GM21390 (cell line): ENCODE measurements at regions not wholly inside any gene's neighbourhood (a gene's known extent, or its start where the extent isn't known, plus 50 kb on each side); places are given as distances from the start of the nearest gene placed in this dataset.

Source experiments
- ATAC-seq: cut with Tn5 transposase; IDR thresholded peaks from one replicate; pipeline ENCODE4 v1.9.1; 2021; ENCODE audit not compliant: unreplicated experiment

DNA sequence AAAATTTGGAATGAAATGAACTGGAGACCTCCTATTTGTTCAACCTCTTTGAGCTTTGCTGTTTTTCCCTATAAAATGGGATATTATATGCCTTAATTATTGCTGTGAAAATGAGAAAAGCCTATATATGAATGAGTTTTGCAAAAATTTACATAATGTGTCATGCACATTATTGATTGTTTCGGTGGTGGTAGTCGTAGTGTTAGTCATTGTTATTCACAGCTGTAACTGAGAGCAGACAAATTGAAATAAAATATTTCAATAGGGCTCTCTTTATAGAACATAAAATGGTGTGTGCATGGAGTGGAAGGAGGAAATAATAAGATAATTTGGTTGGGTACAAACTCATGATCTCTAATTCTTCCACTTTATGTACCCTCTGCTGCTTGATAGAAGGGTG, 153.7 kb upstream of the GADL1 start:
- ATAC-seq: no peak

DNA sequence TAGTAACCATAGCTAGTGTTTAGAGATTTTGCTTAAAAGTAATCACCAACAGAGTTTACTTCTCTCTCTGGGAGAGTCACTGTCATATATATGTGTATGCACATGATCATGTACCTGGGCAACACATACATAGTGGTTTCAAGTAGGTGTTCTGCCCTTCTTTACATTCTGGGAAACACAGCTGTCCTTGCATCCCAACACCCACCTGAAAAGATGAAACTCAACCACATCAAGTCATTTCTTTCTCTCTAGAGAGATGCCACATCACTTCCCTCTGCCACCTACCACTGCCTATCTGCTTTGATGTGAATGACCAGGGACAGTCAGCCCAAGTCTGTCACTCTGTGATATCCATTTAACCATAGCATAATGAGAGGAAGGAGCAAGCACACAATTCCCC, 155.8 kb upstream of the GADL1 start:
- no peak for ATAC-seq

DNA sequence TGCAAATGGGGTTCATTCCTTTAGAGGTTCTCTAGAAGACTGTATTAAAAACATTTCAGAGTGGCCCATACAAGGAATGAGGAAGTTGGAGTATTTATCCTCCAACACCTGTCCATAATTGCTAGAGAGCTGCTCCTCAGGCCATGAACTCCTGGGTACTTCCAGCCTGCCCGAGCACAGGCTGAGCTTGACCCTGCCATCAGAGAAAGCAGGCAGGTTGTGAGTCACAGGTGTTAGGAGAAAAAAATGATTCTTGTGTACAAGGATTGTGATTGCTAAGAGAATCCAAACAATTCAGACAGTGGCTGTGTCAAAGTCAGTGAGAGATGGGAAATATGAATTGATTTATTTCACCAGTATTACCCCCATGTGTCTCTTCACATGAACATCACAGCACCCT, 156.8 kb upstream of the GADL1 start:
- ATAC-seq: no peak

DNA sequence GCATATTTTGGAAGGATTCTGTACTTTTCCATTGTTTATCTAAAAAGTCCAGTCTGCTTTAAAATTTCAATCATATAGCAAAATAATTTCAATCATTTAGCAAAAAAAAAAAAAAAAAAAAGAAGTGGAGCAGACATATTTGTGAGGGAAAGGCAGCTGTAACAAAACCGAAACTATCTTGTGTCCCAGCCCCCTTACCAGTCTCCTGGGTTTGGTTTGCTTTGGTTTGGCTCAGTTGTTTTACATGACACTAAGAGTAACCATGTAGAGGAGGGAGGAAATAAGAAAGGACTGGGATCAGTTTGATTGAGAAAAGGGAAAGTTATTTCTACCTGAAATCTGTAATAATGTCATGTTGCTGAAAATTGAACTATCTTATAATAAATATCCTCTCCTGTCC, 158.8 kb upstream of the GADL1 start:
- no peak for ATAC-seq

- no peak for ATAC-seq
Observed at GRCh38 chr3:31054032-31054431, 159.6 kb upstream of the GADL1 start.

GRCh38 chr3:31055757-31056156, 161.3 kb upstream of the GADL1 start:
- no peak for ATAC-seq

- ATAC-seq: no peak
Observed at GRCh38 chr3:31057891-31058290, 163.4 kb upstream of the GADL1 start.

DNA sequence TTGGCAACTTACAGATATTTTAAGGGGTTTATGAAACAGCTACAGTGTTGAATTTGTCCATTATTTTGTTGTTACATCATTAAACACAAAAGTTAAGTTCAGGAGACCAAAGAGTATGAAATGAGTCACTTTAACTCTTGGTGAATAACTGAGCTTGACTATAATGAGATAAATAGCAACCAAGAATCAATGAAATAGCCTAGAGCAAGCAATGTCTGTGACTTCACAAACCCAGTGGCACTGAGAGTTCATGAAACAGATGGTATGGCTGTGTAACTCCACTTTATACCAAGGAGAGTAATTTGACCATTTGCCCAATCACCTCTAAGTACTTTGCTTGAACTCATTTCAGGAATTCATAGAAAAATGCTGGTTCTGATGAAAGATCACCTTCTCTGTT, 169.6 kb upstream of the GADL1 start:
- no peak for ATAC-seq

DNA sequence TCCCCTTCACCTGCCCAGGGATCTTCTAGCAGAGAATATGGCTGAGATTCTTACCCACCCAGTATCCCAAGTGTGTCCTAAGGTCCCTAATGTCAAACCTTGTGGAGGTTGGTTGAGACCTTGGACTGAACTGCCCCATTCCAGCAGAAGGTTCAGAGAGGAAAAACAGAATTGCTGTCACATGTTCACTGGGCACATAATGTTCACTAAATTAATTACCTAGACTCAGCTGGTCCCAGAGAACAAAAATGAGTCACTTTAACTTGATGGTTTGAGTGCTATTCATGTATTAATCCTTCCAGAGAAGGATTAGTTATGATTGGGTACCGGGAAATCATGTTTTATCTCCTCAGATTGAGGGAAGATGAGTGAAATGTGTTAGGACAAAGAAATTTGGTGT, 171.3 kb upstream of the GADL1 start:
- ATAC-seq: no peak

GRCh38 chr3:31067004-31067403, 172.5 kb upstream of the GADL1 start:
- ATAC-seq: no peak

GRCh38 chr3:31075471-31075870, 181.0 kb upstream of the GADL1 start:
- no peak for ATAC-seq

DNA sequence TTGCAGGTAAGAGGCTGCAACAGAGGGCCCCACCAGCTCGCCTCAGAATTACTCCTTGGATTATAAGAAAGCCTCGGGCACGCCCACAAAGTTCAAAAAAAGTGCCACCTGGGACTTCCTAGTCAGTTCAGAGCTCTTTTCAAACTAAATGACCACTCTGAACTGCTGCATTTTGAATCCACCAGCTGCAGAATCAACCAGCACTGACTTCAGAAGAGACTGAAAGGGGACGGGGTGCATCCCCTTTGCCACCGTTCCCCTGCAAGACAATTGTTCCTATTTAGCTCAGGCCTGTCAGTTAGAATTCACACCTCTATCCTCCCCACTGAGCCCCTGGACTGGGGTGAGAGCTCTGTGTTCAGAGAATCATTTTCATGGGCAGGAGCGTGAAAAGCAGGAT, 181.4 kb upstream of the GADL1 start:
- ATAC-seq: no peak

DNA sequence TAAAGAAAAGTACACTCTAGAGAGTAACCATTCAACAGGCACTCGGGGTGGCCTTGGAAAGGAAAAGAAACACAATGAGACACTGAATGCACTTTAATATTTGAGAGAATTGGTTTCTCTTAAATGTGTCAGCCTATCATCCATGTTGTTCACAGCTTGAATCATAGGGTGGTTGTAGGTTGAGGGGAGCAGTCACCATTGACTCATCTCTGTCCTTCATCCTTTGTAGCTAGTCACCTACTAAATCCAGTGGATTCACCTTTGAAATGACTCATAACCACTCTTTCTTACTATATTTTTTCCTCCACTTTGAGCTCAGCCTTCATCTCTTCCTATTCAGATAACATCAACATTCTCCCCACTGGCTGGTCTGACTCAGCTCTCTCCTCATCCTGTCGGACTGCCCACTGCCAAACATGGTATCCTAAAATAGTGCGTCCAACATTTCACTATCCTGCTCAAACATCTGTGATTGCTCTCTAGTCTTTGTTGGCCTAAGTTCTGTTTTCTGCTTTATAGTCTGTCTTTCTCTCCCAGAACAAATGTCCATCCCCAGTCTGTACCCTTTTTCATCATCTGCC, 182.7 kb upstream of the GADL1 start:
- ATAC-seq: no peak

- no peak for ATAC-seq
Observed at GRCh38 chr3:31077826-31078225, 183.4 kb upstream of the GADL1 start.

DNA sequence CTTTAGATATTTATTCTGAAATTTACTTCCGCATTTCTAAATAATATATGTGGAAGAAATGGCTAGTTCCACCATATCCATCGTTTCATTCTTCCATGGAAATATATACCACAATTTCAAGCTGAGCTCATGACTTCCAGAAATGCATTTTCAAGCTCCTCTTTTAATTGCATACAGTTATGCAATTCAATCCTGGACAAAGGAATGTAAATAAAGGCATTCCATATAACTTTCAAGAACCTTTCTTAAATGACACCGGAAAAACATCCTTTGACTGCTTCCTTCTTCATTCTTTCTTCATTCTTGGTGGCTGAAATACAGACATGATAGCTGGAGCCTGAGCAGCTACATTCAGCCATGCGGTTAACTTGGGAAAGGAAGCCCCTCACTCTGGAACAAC, 185.2 kb upstream of the GADL1 start:
- ATAC-seq: no peak

GRCh38 chr3:31081018-31081662, 186.7 kb upstream of the GADL1 start:
- no peak for ATAC-seq

DNA sequence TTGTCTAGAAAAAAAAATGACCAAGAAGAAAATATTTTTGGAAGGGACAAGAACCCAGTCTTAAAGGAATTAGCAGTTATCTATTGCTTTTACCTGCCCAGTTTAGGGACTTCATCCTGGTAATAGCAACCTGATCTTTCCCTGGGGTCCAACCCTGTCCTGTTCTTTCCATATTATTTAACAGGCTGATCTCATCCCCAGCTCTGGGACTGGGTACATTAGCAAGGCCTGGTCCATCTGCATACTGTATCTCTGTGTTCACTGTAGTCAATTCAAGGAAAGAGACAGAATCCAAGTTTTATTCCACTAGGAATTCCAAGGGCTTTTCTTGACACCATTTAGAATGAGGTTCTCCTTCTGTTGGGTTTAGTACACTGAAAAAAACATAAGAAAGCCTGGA, 191.7 kb upstream of the GADL1 start:
- ATAC-seq: no peak

DNA sequence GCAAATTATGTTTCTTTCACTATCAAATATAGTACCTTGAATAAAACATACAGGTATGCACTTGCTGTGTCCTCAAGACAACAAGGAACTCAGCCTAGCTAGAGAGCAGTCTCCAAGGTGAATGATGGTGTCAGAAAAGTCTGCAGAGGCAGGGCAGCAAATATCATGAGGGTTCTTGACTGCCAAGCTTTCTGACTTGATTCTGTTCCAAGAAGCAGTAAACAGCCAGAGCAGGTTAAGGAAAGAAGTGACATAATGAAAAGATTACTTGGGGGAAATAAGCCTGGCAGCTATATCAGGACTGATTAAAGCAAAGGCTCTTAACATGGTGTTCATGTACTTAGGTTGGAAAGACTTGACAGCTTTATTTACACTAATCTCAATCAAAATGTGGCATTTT, 192.2 kb upstream of the GADL1 start:
- no peak for ATAC-seq

GRCh38 chr3:31091748-31092147, 197.3 kb upstream of the GADL1 start:
- ATAC-seq: no peak

DNA sequence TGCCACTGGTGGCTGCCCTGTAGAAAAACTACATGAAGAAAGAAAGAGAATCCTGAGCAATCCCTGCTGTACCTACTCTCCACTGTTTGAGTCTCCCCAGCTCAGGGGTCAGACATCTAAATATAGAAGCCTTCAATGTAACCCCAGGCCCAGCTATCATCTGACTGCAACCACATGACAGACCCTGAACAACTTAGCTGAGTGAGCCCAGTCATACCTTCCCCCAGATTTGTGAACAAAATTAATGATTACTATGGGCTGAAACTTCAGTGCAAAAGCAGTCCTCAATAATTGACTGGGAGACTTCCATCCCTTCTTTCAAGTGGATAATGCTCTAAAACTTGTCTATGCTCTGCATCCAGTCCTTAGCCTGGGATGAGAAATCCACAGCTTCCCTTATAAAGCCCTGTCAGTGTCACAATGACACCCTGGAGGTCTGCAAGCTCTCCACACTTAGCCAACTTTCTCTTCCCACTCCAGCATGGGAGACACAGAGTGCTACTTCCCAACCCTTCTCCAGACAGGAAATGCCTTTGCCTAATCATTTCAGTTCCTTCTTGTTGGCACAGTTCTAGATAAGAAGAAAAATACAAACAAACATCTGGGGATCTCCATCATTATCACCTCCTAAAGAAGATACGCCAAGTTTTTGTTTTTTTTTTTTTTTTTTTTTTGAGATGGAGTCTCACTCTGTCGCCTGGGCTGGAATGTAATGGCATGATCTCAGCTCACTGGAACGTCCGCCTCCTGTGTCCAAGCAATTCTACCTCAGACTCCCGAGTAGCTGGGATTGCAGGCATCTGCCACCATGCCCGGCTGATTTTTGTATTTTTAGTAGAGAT, 198.5 kb upstream of the GADL1 start:
- ATAC-seq: no peak

- no peak for ATAC-seq
Observed at GRCh38 chr3:31093606-31094005, 199.1 kb upstream of the GADL1 start.

DNA sequence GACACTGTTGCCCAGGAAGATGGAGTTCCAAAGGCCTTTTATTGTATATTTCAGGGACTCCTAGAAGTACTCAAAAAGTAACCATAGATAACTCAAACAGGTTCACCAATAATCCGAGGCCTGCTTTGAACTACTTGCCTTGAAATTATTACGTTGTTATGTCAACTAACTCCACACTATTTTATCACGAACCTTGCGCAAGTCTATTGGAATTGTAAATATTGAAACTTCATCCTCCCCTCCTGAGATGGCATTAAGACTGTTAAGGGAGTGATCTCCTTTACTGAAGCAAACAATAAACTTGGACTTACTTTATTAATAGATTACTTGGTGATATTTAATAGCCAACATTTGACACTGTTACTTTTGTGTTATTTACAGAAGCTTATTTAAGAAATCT, 199.6 kb upstream of the GADL1 start:
- no peak for ATAC-seq
